ENCODE measurements at regions not wholly inside any gene's neighbourhood (a gene's known extent, or its start where the extent isn't known, plus 50 kb on each side); places are given as distances from the start of the nearest gene placed in this dataset.

DNA sequence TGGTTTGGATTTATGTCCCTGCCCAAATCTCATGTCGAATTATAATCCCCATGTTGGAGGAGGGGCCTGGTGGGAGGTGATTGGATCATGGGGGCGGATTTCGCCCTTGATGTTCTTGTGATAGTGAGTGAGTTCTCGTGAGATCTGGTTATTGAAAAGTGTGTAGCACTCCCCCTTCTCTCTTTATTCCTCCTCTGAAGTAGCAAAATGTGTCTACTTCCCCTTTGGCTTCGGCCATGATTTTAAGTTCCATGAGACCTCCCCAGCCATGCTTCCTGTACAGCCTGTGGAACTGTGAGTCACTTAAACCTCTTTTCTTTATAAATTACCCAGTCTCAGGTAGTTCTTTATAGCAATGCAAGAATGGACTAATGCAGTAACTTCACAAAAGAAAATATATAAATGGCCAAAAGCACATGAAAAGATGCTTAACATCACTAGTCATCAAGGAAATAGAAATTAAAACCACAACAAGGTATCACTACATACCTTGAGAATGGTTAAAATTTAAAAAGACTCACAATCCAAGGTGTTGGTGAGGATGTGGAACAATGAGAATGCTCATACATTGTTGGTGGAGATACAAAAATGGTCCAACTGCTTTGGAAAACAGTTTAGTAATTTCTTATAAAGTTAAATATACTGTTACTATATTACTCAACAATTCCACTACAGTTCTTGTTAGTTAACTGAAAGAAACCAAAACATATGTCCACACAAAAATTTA is 218.7 kb downstream of the SNX10 start:
- Histone ChIP-seq H3K27me3 (replicated peaks in 1 of 4; ENCODE audit: control extremely low read depth in 1 of 4, control insufficient read depth in 3 of 4, insufficient read depth in 4 of 4, low read length in 3 of 4) (peaks cover 0 to 7% (median 4%) of the 10 kb centered on the region in 4 experiments), H2AFZ (ENCODE audit: insufficient read depth, low read depth, low read length, poor library complexity, severe bottlenecking) (no peak overlapping the region), H3K9ac (ENCODE audit: low read length) (no peak overlapping the region), H3K27ac (ENCODE audit: low read length in 2 of 2) (no peak overlapping the region), H4K20me1 (ENCODE audit: control insufficient read depth, insufficient read depth, low read length, poor library complexity, severe bottlenecking) (no peaks in the 10 kb centered on the region), H3K4me3 (ENCODE audit: control extremely low read depth in 1 of 5, extremely low read depth in 1 of 5, insufficient read depth in 1 of 5, low read depth in 2 of 5, low read length in 4 of 5) (no peak overlapping the region), H3K9me3 (ENCODE audit: control extremely low read depth in 1 of 3, control insufficient read depth in 2 of 3, insufficient read depth in 1 of 3, low read length in 2 of 3) (no peaks in the 10 kb centered on the region), H3K4me2 (replicated peaks; ENCODE audit: low read depth, low read length, poor library complexity, severe bottlenecking) (no peak overlapping the region), H3K4me1 (ENCODE audit: control insufficient read depth in 2 of 2, insufficient read depth in 2 of 2, low read length in 2 of 2) (no peaks in the 10 kb centered on the region), H3K79me2 (ENCODE audit: control insufficient read depth, insufficient read depth, low read length) (no peaks in the 10 kb centered on the region), H3K36me3 (replicated peaks in 1 of 2; ENCODE audit: control extremely low read depth in 1 of 2, control insufficient read depth in 1 of 2, extremely low read depth in 1 of 2, insufficient read depth in 2 of 2, low read length in 1 of 2) (no peaks in the 10 kb centered on the region)
- no CpG with 5 or more reads among the region's 5 CpGs for WGBS (ENCODE audit: insufficient coverage)
- Mint-ChIP-seq H3K27ac (no peak overlapping the region), H3K9me3 (ENCODE audit: insufficient read depth) (no peaks in the 10 kb centered on the region), H3K27me3 (peaks cover 25% of the 10 kb centered on the region), H3K4me1 (no peaks in the 10 kb centered on the region), H3K4me3 (no peak overlapping the region)
- ATAC-seq (ENCODE audit: low read depth) (no peak), DNase-seq (no peak)
- intact Hi-C loops (cut with micrococcal nuclease): no loop called here
- POLR2A ChIA-PET: no interaction called here
- CTCF ChIA-PET: no interaction called here
- no peak for TF ChIP-seq EZH2 (IDR thresholded peaks at IDR 0.05; ENCODE audit: borderline replicate concordance, insufficient read depth, low read depth, low read length, poor library complexity, severe bottlenecking)
- TF ChIP-seq, protein P1, sequence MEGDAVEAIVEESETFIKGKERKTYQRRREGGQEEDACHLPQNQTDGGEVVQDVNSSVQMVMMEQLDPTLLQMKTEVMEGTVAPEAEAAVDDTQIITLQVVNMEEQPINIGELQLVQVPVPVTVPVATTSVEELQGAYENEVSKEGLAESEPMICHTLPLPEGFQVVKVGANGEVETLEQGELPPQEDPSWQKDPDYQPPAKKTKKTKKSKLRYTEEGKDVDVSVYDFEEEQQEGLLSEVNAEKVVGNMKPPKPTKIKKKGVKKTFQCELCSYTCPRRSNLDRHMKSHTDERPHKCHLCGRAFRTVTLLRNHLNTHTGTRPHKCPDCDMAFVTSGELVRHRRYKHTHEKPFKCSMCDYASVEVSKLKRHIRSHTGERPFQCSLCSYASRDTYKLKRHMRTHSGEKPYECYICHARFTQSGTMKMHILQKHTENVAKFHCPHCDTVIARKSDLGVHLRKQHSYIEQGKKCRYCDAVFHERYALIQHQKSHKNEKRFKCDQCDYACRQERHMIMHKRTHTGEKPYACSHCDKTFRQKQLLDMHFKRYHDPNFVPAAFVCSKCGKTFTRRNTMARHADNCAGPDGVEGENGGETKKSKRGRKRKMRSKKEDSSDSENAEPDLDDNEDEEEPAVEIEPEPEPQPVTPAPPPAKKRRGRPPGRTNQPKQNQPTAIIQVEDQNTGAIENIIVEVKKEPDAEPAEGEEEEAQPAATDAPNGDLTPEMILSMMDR (IDR thresholded peaks at IDR 0.05): no peak

DNA sequence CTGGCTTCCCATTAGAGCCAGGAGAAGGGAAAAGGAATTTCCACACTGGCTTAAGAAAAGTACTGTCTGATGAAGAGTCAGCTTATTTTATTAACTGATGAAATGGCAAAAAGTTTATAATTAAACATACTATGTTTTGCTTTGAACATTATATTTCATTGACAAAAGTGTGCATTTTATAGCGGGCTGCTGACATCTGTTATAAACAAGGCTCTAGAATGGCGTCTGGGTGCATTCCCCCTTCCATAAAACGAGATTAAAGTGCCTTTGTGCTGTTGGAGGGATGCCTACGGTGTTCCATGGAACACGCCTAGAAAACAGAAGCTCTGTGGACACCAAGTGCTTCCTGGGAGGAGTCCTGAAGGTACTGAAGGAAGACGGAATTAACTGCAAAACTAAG is 220.2 kb downstream of the SNX10 start:
- H3K27ac Mint-ChIP-seq: no peak overlapping the region

More for the DNA sequence above, 220.2 kb downstream of the SNX10 start:
- TF ChIP-seq, protein P1 (IDR thresholded peaks at IDR 0.05): no peak
- no peak for TF ChIP-seq EZH2 (IDR thresholded peaks at IDR 0.05; ENCODE audit: borderline replicate concordance, insufficient read depth, low read depth, low read length, poor library complexity, severe bottlenecking)
- ChIA-PET POLR2A (no interaction called here), CTCF (interaction anchor here (0.6 kb wide), 1 partner anchor 235 kb away, joined by 3 read pairs; no protein-coding TSS in a partner anchor)
- Histone ChIP-seq H3K4me3 (ENCODE audit: control extremely low read depth in 1 of 5, extremely low read depth in 1 of 5, insufficient read depth in 1 of 5, low read depth in 2 of 5, low read length in 4 of 5) (no peak overlapping the region), H3K4me1 (ENCODE audit: control insufficient read depth in 2 of 2, insufficient read depth in 2 of 2, low read length in 2 of 2) (no peaks in the 10 kb centered on the region), H2AFZ (ENCODE audit: insufficient read depth, low read depth, low read length, poor library complexity, severe bottlenecking) (no peak overlapping the region), H3K27me3 (replicated peaks in 1 of 4; ENCODE audit: control extremely low read depth in 1 of 4, control insufficient read depth in 3 of 4, insufficient read depth in 4 of 4, low read length in 3 of 4) (peaks cover 0 to 7% (median 4%) of the 10 kb centered on the region in 4 experiments), H3K79me2 (ENCODE audit: control insufficient read depth, insufficient read depth, low read length) (no peaks in the 10 kb centered on the region), H3K27ac (ENCODE audit: low read length in 2 of 2) (no peak overlapping the region), H4K20me1 (ENCODE audit: control insufficient read depth, insufficient read depth, low read length, poor library complexity, severe bottlenecking) (no peaks in the 10 kb centered on the region), H3K9ac (ENCODE audit: low read length) (no peak overlapping the region), H3K36me3 (replicated peaks in 1 of 2; ENCODE audit: control extremely low read depth in 1 of 2, control insufficient read depth in 1 of 2, extremely low read depth in 1 of 2, insufficient read depth in 2 of 2, low read length in 1 of 2) (no peaks in the 10 kb centered on the region), H3K9me3 (ENCODE audit: control extremely low read depth in 1 of 3, control insufficient read depth in 2 of 3, insufficient read depth in 1 of 3, low read length in 2 of 3) (no peaks in the 10 kb centered on the region), H3K4me2 (replicated peaks; ENCODE audit: low read depth, low read length, poor library complexity, severe bottlenecking) (no peak overlapping the region)
- Mint-ChIP-seq H3K27me3 (peaks cover 17% of the 10 kb centered on the region), H3K4me3 (no peak overlapping the region), H3K9me3 (ENCODE audit: insufficient read depth) (no peaks in the 10 kb centered on the region), H3K4me1 (no peaks in the 10 kb centered on the region)
- no peak for ATAC-seq (ENCODE audit: low read depth)
- WGBS (ENCODE audit: insufficient coverage): 81% methylated on average over 3 of the region's 6 CpGs
- no peak for DNase-seq
- intact Hi-C loops (cut with micrococcal nuclease): no loop called here

Data from B cell (primary cell).